OCI-M2 (cell line): ENCODE measurements at regions not wholly inside any gene's neighbourhood (a gene's known extent, or its start where the extent isn't known, plus 50 kb on each side); places are given as distances from the start of the nearest gene placed in this dataset.

ENCODE experiments used
- DNase-seq: peaks from one replicate; lab custom pipeline; 2025; ENCODE audit not compliant: unreplicated experiment; lab: John Stamatoyannopoulos, UW

- DNase-seq: no peak
Observed at GRCh38 chr5:109533751-109534272, 124.0 kb upstream of the PJA2 start.

GRCh38 chr5:109532773-109533364, 123.1 kb upstream of the PJA2 start:
- no peak for DNase-seq

GRCh38 chr5:109531262-109531661, 121.5 kb upstream of the PJA2 start:
- DNase-seq: no peak

- DNase-seq: no peak
Observed at GRCh38 chr5:109529987-109530386, 120.2 kb upstream of the PJA2 start.

GRCh38 chr5:109529520-109529919, 119.7 kb upstream of the PJA2 start:
- no peak for DNase-seq

- no peak for DNase-seq
Observed at GRCh38 chr5:109524555-109524954, 114.8 kb upstream of the PJA2 start.

GRCh38 chr5:109524026-109524425, 114.3 kb upstream of the PJA2 start:
- no peak for DNase-seq

- no peak for DNase-seq
Observed at GRCh38 chr5:109522404-109522803, 112.6 kb upstream of the PJA2 start.

GRCh38 chr5:109519416-109519815, 109.6 kb upstream of the PJA2 start:
- DNase-seq: no peak

GRCh38 chr5:109516390-109516789, 106.6 kb upstream of the PJA2 start:
- no peak for DNase-seq

GRCh38 chr5:109511980-109512734, 102.4 kb upstream of the PJA2 start:
- DNase-seq: no peak

GRCh38 chr5:109506556-109506955, 96.8 kb upstream of the PJA2 start:
- DNase-seq: no peak

- no peak for DNase-seq
Observed at GRCh38 chr5:109496112-109496511, 86.3 kb upstream of the PJA2 start.

- DNase-seq: no peak
Observed at GRCh38 chr5:109487753-109488420, 78.1 kb upstream of the PJA2 start.

GRCh38 chr5:109486200-109486804, 76.5 kb upstream of the PJA2 start:
- DNase-seq: no peak

GRCh38 chr5:109485030-109485429, 75.3 kb upstream of the PJA2 start:
- DNase-seq: no peak

- no peak for DNase-seq
Observed at GRCh38 chr5:109484597-109484996, 74.8 kb upstream of the PJA2 start.

GRCh38 chr5:109483395-109483971, 73.7 kb upstream of the PJA2 start:
- no peak for DNase-seq

GRCh38 chr5:109482748-109483147, 73.0 kb upstream of the PJA2 start:
- DNase-seq: no peak

GRCh38 chr5:109479260-109479860, 69.6 kb upstream of the PJA2 start:
- no peak for DNase-seq

- DNase-seq: no peak
Observed at GRCh38 chr5:109478830-109479229, 69.1 kb upstream of the PJA2 start.
